NCI-H128 (cell line): ENCODE measurements at regions not wholly inside any gene's neighbourhood (a gene's known extent, or its start where the extent isn't known, plus 50 kb on each side); places are given as distances from the start of the nearest gene placed in this dataset.

Source experiments
- DNase-seq: peaks from one replicate; lab custom pipeline; 2025; ENCODE audit not compliant: unreplicated experiment; lab: John Stamatoyannopoulos, UW

DNA sequence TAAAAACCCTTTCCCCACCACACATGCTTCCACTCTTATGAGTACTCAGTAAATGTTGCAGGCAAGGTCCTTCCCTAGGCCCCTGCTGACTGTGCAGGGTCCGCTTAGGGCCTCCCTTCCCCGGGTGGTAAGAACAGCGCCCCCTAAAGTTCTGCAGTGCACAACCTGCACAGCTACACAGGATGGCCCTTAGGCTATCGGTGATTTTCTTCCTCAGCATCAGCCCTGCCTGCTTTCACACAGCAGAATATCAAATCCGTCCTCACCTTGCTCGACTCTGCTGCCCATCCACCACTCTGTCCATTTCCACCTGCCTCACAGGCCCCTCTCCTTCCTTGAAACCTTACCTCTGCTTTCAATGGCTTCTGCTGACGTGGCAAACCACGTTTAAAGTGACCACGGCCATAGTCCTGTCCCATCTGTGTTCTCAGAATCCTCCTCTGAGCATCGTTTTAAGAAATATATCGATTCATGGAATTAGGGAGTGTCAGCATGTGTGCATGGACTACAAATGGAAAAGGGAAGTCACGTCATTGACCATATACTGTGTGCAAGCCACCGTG is 51.4 kb upstream of the TMEM132E start:
- DNase-seq: no peak

DNA sequence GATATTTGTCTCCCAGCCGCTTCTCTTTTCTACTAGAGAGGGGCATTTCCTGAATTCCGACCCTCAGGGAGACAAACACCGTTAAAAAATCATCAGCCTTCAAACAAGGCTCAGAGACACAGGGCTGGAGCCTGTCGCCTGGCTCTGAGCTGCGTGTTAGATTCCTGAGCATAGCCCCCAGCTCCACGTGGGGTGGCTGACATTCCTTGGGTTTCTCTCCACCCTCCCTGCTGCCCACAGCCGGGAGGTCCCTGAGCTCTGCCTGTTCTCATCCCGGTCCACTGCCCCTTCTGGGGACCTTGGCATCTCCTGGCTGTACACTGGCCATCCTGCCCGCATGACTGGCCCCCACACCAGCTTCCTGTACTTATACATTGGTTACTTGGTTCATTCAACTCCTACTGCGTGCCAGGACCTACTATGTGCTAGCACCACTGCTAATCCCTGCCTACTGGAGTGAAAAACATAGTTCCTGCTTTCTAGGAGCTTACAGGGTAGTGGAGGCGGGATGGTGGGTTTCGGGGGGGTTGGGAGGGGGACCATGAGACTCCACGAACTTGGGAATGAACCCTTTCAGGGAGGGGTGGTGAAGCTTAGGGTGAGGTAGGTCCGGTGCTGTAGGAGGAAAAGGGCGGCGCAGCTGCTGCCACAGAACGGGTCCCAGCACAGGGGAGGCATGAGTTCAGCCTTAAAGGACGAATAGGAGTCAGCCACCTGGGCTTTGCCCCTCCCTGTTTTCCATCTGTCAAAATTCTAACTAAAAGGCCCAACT is 52.1 kb upstream of the TMEM132E start:
- no peak for DNase-seq

DNA sequence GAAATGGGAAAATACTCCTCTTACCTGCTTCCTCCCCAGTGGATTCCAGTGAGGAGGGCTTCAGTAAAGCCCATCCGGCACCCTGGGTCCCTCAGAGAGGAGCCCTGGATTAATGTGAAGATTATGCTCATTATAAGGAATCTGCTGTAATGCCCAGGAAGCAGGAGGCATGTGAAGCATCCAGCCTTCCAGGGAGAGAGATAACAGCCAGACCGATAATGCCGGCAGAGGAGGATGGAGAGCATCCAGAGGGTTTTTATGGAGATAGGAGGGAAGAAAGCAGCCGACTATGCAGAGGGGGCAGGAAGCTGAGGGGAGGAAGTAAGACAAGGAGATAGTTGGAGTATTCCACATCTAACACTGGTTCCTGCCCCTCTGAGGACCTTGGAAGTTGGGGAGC is 53.7 kb upstream of the TMEM132E start:
- DNase-seq: no peak

DNA sequence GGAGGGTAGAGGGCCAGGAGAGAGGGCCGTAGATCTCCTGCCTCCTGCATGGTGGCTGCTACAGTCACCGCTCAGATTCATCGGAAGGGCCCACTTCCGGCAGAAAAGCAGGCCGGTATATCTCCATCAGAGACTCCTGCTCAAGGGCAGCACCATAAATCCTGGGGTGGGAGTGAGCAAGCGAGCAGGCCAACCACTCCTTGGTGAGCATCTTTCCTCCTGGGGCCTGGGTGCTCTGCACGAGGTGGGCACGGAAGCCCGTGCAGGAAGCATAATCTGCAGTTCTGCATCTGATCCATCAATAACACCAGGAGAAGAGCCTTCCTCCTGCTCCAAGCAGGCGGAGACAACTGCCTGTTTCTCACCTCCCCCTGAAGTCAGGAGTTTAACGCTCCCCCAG is 57.4 kb upstream of the TMEM132E start:
- no peak for DNase-seq

DNA sequence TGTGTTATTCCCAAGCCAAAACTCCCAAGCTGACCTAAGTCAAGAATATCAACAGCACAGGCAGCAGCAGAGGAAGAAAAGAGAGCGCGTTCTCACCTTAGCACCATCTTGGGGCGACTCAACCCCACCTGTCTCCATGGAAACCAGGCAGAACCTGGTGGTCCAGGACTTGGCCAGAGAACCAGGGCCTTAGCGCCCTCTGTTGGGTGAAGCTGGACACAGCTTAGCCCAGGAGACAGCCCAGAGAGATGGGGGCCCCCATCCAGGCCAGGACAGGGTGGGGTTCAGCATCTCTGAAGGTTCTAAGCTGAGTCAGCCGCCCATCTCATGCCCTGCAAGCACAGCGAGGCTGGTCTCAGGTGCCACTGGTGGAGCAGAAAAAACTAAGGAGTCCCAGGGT is 60.1 kb upstream of the TMEM132E start:
- no peak for DNase-seq

DNA sequence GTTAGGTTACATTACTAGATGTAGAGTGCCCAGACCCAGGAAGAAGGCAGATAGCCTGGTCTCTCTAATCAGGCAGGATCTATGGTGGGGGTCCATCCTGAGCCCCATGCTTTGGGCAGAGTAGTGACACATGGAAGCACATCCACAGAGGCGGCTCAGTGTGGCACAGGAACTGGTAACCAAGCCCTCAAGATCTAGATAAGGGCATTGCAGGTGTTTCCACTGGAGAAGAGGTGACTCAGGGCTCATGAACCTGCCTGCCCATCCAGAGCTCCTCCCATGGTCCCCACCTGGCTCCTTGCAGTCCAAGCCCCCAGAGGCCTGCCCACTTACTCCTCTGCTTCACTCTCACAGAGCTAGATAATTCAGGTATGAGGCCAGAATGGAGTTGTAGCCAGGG is 62.0 kb upstream of the TMEM132E start:
- DNase-seq: no peak

DNA sequence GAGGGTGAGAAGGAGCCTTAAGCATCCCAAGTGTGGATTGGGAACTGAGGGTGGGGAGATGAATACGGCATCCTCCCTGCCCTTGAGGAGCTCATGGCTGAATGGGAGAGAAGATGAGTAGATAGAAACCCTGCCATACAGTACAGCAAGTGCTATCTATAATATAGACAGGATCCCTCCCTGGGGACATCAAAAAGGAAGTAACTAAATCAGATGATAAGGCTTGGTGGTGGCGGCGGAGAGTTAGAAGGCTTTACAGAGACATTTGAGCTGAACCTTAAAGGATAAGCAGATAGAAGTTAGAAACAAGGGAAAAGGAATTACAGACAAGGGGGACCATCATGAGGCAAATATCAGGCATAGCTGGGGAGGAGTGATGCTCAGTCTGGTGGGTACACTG is 67.5 kb upstream of the TMEM132E start:
- DNase-seq: no peak

DNA sequence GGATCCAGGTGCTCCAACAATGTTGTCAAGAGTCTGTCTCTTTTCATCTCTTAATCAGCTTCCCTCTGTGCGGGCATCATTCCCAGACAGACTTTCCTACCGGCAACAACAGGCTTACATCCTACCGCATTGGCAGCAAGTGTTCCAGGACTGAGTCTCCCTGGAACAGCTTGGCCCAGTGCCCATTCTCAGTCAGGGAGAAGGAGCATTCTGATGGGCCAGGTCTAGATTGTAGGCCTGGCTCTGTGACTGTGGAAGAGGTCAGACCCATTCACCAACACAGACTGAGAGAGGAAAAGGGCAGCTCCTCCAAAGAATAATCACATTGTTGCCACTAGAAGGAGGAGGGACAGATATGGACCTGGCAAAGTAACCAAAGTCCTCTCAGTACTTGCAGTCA is 68.1 kb upstream of the TMEM132E start:
- DNase-seq: no peak

DNA sequence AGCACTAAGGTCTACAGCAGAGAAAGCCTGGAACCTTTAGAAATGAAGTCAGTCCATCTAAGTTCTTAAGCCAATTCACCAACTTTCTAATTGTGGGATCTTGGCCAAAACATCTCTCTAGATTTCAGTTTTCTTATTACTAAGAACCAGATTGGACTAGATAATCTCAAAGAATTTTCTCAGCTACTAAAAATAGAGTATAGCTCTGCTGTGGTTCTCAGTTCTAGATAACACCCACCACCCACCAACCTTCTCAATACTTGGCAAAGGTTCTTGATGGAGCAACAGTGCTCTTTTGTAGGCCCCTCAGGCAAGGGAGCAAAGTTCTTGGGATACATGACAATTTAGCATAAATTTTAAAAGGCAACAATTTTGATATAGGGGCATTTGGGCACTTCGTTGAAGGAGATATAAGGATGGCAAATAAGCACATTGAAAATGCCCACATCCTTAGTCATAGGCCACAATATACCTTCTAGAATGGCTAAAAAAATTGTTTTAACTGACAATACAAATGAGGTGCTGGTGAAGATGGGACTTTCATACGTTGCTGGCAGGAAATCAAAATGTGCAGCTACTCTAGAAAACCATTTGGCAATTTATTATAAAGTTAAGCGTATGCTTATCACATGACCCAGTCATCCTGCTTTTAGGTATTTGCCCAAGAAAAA is 74.4 kb upstream of the TMEM132E start:
- no peak for DNase-seq

DNA sequence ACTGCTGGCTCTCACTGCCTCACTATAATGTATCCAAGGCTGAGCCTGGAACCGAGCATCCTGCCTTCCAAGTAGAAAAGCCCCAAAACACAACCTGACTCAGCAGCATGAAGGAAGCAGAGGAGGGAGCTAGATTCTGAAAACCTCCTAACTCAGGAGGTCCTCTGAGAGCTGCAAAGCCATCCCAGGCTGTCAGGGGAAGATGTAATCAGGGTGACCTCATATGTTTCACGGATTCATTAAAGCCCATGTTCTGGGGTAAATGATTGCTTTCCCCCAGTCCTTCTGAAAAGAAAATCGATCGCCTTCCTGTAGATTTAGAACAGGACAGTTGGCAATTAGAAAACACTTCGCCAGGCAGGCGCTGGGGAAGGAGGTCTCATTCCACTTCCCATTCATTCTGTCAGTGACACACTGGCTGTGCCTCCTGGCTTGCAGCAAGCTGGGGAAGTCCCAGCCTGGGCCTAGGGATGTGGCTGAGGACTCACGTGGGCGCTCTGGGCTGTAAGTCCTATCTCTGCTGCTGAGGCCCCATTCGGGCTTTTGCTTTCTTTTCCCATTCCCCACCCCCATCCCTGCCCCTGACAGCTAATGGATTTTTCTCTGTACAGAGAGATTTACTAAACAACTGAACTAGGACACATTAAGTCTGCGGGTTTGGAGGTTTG is 75.7 kb upstream of the TMEM132E start:
- no peak for DNase-seq

DNA sequence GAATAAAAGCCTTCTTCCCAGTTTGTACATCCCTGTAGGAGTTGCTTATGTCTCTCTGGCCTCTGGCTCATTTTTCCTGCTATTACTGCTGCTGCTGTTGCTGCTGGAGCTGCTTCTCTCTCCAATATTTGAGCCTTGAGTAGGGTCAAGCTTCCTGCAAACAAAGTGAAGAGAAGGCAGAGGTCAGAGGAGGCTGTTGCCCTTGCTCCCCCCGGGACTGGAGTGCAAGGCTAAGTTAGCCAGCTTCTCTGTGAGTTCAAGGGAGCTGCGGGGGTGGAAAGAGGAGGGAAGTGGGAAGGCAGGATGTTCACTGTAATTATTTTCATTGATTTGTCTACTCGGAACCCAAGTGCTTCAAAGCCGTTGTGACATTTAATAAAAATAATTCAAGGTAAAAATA is 77.0 kb upstream of the TMEM132E start:
- no peak for DNase-seq

DNA sequence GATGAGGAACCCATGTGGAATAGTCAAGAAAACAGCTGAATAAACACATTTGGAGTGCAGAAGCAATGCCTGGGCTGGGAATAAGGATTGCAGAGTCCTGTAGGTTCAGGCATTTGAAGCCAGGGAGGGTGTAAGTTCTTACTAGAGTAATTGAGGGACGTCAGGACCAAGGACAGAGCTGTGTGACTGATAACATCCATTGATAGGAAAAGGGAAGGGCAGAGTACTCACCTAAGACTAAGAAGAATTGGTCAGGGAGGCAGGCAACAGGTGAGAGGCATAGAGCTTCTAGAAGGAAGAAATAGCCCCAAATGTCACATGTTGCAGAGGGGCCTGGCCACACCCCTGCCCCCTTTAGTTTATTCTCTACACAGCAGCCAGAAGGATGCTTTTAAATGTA is 79.8 kb upstream of the TMEM132E start:
- DNase-seq: no peak

DNA sequence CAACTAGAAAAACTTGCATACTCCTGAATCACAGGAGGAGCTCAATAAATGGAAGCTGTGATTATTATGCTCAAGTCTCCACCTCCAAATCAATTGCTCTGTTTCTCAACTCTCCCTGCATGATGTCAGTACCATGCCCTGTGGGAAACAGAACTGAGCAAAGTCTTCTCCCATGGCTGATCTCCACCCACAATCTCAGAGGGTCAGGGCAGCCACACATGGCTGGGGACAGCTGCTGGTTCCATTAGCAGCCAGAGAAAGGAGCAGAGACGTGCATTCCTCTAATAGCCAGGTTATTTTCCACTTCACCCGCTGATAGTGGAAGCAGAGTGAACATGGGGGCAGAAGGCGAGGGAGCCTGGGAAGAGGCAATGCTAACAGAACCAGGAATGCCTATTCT is 85.5 kb upstream of the TMEM132E start:
- DNase-seq: no peak

DNA sequence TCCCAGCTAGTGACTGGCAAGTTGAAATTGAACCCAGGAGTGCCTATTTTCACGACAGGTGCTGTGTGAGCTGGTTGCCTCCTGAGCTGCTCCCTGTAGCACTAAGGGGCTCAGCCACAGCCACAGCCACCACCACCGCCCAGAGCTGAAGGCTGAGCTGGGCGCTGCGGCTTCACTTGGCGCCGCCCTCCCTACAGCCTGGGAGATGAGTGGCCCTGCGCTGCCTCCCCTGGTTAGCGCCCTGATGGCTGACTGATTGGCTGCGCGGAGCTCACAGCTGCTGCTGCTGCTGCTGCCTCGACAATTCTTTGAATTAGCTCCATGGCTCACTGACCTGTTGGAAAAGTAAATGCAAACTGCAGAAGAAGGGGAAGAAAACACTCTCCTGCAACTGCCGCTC is 91.8 kb upstream of the TMEM132E start:
- DNase-seq: no peak

DNA sequence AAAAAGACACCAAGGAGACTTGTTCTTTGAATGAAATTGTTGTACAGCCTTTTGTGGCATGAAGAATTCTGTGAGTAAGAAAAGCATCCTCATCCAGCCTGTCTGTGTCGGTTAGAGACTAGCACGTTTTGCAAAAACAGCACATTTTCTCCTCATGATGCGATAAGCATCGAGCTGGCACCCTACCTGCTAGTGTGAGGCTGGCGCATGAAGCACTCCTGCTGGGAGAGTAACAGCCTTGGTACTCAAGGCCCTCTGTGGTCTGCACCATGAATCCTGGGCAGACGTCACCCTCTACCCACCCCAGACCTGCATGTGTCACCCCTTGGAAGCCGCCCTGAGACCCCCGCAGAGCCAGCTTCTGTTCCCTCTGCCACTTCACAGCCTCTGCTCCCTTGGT is 92.6 kb upstream of the TMEM132E start:
- no peak for DNase-seq

DNA sequence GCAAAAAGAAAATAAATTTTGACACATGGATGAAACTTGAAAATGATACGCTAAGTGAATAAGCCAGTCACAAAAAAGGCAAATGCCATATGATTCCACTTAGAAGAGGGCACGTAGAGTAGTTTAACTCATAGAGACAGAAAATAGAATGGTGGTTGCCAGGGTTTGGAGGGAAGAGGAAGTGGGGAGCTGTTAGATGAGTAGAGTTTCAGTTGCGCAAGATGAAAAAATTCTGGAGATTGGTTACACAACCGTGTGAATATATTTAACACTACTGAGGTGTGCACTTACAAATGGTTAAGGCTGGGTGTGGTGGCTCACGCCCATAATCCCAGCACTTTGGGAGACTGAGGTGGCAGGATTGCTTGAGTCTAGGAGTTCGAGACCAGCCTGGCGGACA is 93.4 kb upstream of the TMEM132E start:
- no peak for DNase-seq

DNA sequence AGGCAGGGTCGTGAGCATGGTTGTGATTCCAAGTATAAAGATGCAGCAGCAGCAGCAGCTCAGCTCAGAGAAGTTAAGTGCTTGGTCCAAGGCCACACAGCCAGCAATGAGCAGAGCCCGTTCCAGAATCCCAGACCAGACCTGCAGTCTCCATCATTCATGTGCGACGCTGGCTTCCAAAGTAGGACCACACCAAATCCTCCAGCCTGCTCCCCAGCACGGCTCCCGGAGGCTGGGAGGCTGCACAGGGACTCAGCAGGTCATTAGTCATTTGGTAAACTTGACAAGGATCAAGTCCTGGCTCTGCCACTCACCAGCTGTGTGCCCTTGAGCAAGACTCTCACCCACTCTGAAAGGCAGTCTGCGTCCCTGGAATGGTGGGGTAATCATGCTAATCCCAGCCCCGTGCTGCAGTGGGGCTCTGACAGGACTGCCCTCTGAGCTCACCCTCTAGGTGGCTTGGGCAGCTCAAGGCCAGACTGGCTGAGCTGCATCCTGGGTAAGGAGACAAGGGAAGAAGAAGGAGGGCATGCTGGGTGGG is 95.1 kb upstream of the TMEM132E start:
- no peak for DNase-seq

DNA sequence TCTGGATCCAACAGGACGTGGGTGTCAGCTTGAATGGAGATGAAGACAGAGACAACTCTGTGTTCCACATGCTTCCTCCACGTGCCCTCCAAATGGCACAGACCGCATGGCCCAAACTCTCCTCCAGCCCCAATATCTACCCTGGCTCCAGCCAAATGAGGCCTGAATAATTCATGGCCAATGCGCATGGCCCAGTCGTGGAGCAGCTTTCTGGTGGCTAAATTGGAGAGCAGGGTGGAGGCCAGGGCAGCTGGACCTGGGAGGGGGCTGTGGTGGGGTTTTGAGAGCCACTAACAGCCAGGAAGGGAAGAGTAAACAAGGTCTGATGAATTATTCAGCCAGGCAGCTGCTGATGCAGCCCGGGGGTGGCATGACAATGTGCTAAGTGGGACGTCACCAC is 96.7 kb upstream of the TMEM132E start:
- DNase-seq: no peak

DNA sequence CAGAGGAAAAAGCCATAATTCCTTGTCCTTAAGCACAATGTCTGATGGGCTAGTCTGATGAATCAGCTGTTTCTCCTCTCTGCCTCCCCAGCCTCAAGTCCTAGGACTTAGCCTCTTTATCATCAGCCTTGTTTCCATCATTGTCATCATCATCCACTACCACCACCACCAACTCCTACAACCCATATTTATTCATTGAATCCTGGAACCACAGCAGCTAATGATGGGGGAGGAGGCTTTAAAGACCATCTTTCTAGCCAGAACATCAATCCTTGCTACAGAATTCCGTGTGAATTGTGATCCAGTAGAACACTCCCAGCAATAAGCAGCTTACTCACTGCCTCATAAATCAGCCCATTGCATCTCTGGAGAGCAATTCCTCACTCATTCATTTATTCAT is 97.6 kb upstream of the TMEM132E start:
- DNase-seq: no peak

DNA sequence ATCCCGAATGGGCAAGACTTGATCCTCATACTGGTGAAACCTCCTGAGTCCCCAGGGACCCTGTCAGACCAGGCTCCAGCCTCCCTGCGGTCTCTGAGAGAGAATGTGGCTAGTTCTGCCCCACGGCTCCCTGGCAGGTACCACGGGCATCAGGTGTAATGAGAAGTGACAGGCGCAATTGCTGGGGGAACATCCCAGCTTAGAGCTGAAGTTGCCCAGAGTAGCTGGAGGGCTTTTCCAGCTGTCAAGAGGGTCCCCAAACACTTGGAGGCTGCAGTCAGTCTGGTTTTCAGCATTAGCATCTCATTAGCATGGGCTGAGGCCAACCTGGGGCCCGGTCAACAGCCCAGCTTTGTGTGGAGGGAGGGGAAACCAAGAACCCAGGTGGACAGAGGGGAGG is 100.0 kb upstream of the TMEM132E start:
- DNase-seq: no peak

DNA sequence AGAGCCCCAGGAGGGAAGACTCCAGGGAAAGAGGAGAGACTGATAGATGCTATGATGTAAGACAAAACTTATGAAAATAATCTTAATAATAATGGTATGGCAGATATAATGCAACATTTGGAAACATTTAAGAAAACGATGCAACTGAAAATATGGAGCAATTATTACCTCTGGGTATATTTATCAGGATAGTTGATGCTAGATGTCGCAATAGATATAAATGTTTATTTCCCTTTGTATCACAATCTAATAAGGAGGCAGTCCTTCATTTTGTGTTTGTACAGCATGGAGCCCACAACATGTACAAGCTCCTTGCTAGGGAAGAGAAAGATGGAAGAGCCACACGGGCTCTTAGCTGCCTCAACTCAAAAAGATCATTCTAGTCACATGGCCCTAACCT is 101.1 kb upstream of the TMEM132E start:
- DNase-seq: no peak

DNA sequence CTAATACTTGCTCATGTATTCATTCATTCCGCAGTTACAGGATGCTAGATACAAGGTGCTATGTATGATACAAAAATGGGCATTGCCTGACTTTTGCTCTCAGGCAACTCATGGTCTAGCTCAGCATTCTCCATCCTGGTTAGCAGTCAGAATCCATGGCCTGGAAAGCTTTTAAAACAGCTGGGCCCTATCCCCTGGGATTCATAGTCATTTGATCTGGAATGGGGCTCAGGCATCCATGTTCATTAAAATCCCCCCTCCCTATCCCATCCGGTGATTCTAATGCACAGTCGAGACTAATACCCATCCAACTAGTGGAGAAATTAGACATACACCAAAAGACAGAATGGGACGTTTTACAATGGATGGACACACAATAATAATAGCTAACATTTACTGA is 104.1 kb upstream of the TMEM132E start:
- no peak for DNase-seq
